A549 (cell line): ENCODE measurements at regions not wholly inside any gene's neighbourhood (a gene's known extent, or its start where the extent isn't known, plus 50 kb on each side); places are given as distances from the start of the nearest gene placed in this dataset.
A peak's percentile ranks its signal among the peaks of the same experiment; 100 is the strongest.

Experiments used
- ATAC-seq, 2 experiments: fragments of 200-7000 bp in 1 of 2; fragments of >200 bp in 1 of 2; cut with Nextera tagmentation in 1 of 2; cut with Tn5 transposase in 1 of 2; 3 replicates each; pipeline versions ENCODE4 v1.8.0 to v1.9.1; 2018 to 2020; ENCODE audit warnings: mild to moderate bottlenecking in 1 of 2, moderate library complexity in 1 of 2
- CTCF ChIA-PET: fragments of 300-600 bp; sonication (Branson Sonifier 250); formaldehyde crosslinking; extraction: SDS; loops from one replicate; lab custom pipeline; 2021; ENCODE audit warnings: antibody characterized with exemption, inconsistent platforms; lab: Yijun Ruan, JAX
- POLR2A ChIA-PET: fragments of 350-600 bp; formaldehyde crosslinking; extraction: SDS; loops from one replicate; lab custom pipeline; 2021; ENCODE audit warnings: antibody characterized with exemption, inconsistent platforms; lab: Yijun Ruan, JAX
- DNase-seq, 2 experiments: peaks; one replicate each; pipeline versions ENCODE4 v3.0.0 to v3.0.0-alpha.2; 2011 to 2016; ENCODE audit warnings: low read depth in 1 of 2, low spot score in 1 of 2
- FAIRE-seq: peaks from 2 replicates; lab custom pipeline; 2011; peaks lifted over from hg19 to GRCh38; lab: Jason Lieb, UNC
- H3K27ac ChIP-seq, 2 experiments: fragments of >200 bp; sonication (Bioruptor Twin); formaldehyde crosslinking; 3 replicates each; pipeline ENCODE4 v1.5.1; 2016 to 2017
- H3K4me1 ChIP-seq: fragments of >200 bp; sonication (Bioruptor Twin); formaldehyde crosslinking; 3 replicates; pipeline ENCODE4 v1.6.1; 2016
- H3K4me2 ChIP-seq: fragments of >200 bp; sonication (Bioruptor Twin); formaldehyde crosslinking; 3 replicates; pipeline ENCODE4 v1.6.1; 2016
- H3K4me3 ChIP-seq: fragments of >200 bp; sonication (Bioruptor Twin); formaldehyde crosslinking; 3 replicates; pipeline ENCODE4 v1.5.1; 2016
- H3K9me3 ChIP-seq: fragments of >200 bp; sonication (Bioruptor Twin); formaldehyde crosslinking; 3 replicates; pipeline ENCODE4 v1.6.1; 2016
- BCL3 ChIP-seq: fragments of >200 bp; sonication (Bioruptor Twin); formaldehyde crosslinking; IDR thresholded peaks from 3 replicates; pipeline ENCODE4 v1.6.1; 2016
- BHLHE40 ChIP-seq: IDR thresholded peaks from 2 replicates; pipeline ENCODE4 v1.6.1; 2012; ENCODE audit warnings: low read depth, low read length, inconsistent platforms
- CBX8 ChIP-seq: fragments of 200-600 bp; sonication (generic); IDR thresholded peaks from 2 replicates; pipeline ENCODE4 v1.6.1; 2016
- E2F6 ChIP-seq: IDR thresholded peaks from 2 replicates; pipeline ENCODE4 v1.6.1; 2012; ENCODE audit warnings: low read depth, borderline replicate concordance
- EHMT2 ChIP-seq: fragments of 200-600 bp; sonication (generic); IDR thresholded peaks from 2 replicates; pipeline ENCODE4 v1.6.1; 2016; ENCODE audit warnings: antibody characterized with exemption, low read depth, mild to moderate bottlenecking, moderate library complexity
- FOSB ChIP-seq: fragments of 250-450 bp; sonication (Bioruptor Pico); IDR thresholded peaks from 2 replicates; pipeline ENCODE4 v1.5.0; 2020; ENCODE audit warnings: mild to moderate bottlenecking, moderate library complexity
- HDAC2 ChIP-seq: fragments of 200-600 bp; sonication (generic); IDR thresholded peaks from 2 replicates; pipeline ENCODE4 v1.6.1; 2016
- JUN ChIP-seq, 2 experiments: fragments of >200 bp; sonication (Bioruptor Twin); formaldehyde crosslinking; IDR thresholded peaks; 2 replicates in 1 of 2; 3 replicates in 1 of 2; pipeline ENCODE4 v1.6.1; 2016 to 2017
- JUNB ChIP-seq: fragments of >200 bp; sonication (Bioruptor Twin); formaldehyde crosslinking; IDR thresholded peaks from 2 replicates; pipeline ENCODE4 v1.6.1; 2016
- MYC ChIP-seq: IDR thresholded peaks from 2 replicates; pipeline ENCODE4 v1.6.1; 2012; ENCODE audit warnings: mild to moderate bottlenecking, inconsistent platforms, low read length, improper control_type of control experiment, borderline replicate concordance
- NR3C1 ChIP-seq: fragments of >200 bp; sonication (Bioruptor Twin); formaldehyde crosslinking; IDR thresholded peaks from 3 replicates; pipeline ENCODE4 v1.6.1; 2017
- RCOR1 ChIP-seq: fragments of 150-350 bp; IDR thresholded peaks from 2 replicates; pipeline ENCODE4 v1.6.1; 2014; ENCODE audit warnings: antibody characterized with exemption, low read length, low read depth
- RFX5 ChIP-seq: fragments of 450-650 bp; IDR thresholded peaks from 2 replicates; pipeline ENCODE4 v1.7.1; 2014; ENCODE audit warnings: antibody characterized with exemption, mild to moderate bottlenecking, moderate library complexity
- TFCP2L1 ChIP-seq: fragments of 250-450 bp; sonication (Bioruptor Pico); IDR thresholded peaks from 2 replicates; pipeline ENCODE4 v1.5.0; 2021; ENCODE audit warnings: mild to moderate bottlenecking
- TP53 ChIP-seq: fragments of 250-450 bp; sonication (Bioruptor Pico); IDR thresholded peaks from 2 replicates; pipeline ENCODE4 v1.5.0; 2021; ENCODE audit warnings: mild to moderate bottlenecking, moderate library complexity
- ZSCAN20 ChIP-seq: fragments of 250-450 bp; sonication (Bioruptor Pico); IDR thresholded peaks from 2 replicates; pipeline ENCODE4 v1.8.0; 2022; ENCODE audit warnings: mild to moderate bottlenecking, moderate library complexity
- WGBS: methylation state at CpG from one replicate; pipeline ENCODE4 v1.1.6; 2017; ENCODE audit errors: missing lambda C conversion rate; 5-methylcytosine and 5-hydroxymethylcytosine counted together
- TF ChIP-seq, protein P1 (sequence below): IDR thresholded peaks from 2 replicates; pipeline ENCODE4 v1.6.1; 2012
- TF ChIP-seq, protein P2 (sequence below): IDR thresholded peaks from 2 replicates; pipeline ENCODE4 v1.6.1; 2012

GRCh38 chr14:71261206-71261605 lies 353.9 kb downstream of the PCNX1 start:
- ChIA-PET CTCF (no interaction called here), POLR2A (no interaction called here)
- WGBS: 13% methylated on average over 2 of the region's 2 CpGs
- no peak overlapping the region for H3K27ac ChIP-seq
- no peaks in the 10 kb centered on the region for H3K4me1 ChIP-seq
- no peak overlapping the region for H3K4me2 ChIP-seq
- H3K4me3 ChIP-seq: no peak overlapping the region
- peaks cover 20% of the 10 kb centered on the region for H3K9me3 ChIP-seq
- TF ChIP-seq BHLHE40 (no peak), E2F6 (no peak), JUN (IDR thresholded peaks at IDR 0.05) (no peak), JUNB (no peak), NR3C1 (no peak), FOSB (CRISPR knock-in tag) (no peak)
- TF ChIP-seq, protein P1, sequence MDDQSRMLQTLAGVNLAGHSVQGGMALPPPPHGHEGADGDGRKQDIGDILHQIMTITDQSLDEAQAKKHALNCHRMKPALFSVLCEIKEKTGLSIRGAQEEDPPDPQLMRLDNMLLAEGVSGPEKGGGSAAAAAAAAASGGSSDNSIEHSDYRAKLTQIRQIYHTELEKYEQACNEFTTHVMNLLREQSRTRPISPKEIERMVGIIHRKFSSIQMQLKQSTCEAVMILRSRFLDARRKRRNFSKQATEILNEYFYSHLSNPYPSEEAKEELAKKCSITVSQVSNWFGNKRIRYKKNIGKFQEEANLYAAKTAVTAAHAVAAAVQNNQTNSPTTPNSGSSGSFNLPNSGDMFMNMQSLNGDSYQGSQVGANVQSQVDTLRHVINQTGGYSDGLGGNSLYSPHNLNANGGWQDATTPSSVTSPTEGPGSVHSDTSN: no peak
- DNase-seq (no peak), ATAC-seq (no peak), FAIRE-seq (no peak)

DNA sequence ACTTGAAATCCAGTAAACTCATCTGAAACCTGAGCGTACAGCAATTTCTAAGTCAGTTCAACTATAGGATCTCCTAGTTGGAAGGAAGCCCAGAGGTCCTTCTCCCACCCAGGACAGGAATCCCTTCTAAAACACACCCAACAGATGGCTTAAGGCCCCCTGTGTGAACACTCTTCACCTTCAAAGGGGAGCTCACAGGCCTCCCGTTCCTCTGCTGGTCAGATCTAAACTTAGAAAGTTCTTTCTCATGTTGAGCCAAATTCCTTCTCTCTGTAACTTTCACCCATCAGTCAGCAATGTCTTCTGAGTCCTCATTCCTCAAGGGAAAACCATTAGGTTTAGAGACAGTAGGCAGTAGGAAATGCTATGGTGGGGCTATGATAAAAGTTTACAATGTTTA lies 355.2 kb downstream of the PCNX1 start:
- 57% methylated on average over 2 of the region's 2 CpGs for WGBS
- ChIA-PET POLR2A (no interaction called here), CTCF (no interaction called here)
- FAIRE-seq: no peak
- no peak for DNase-seq
- Histone ChIP-seq H3K4me1 (no peaks in the 10 kb centered on the region), H3K4me2 (no peak overlapping the region), H3K4me3 (no peak overlapping the region), H3K9me3 (peaks cover 20% of the 10 kb centered on the region), H3K27ac (no peak overlapping the region)
- ATAC-seq: no peak
- TF ChIP-seq MYC (no peak), BCL3 (no peak), EHMT2 (no peak), RFX5 (no peak), RCOR1 (no peak), TFCP2L1 (CRISPR knock-in tag) (no peak), ZSCAN20 (CRISPR knock-in tag) (no peak)
- TF ChIP-seq, protein P2, sequence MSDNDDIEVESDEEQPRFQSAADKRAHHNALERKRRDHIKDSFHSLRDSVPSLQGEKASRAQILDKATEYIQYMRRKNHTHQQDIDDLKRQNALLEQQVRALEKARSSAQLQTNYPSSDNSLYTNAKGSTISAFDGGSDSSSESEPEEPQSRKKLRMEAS: no peak

DNA sequence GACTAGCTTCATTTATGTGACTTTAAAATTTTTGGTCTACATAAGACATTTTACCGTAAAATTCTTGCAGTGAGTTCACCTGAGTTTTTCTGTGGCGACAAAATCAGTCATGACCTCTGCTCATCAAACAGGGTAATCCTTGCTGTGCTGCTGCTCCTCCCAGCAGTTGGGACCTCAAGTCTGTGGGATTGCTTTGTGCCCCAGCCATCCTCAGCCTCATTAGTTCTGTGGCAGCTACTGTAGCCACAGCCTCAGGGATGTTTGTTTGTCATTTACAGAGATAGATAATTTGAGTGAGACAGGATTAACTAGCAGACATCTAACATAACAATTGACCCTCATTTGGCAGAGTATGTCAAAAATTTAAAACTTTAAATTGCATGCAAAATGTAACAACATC lies 357.0 kb downstream of the PCNX1 start:
- H3K27ac ChIP-seq: no peak overlapping the region
- ATAC-seq (no peak), FAIRE-seq (no peak), DNase-seq (no peak)
- ChIA-PET POLR2A (no interaction called here), CTCF (no interaction called here)
- H3K4me2 ChIP-seq: no peak overlapping the region
- TF ChIP-seq JUN (IDR thresholded peaks at IDR 0.05): no peak
- no peak for TF ChIP-seq FOSB (CRISPR knock-in tag)
- TF ChIP-seq TP53 (CRISPR knock-in tag): no peak
- no peaks in the 10 kb centered on the region for H3K4me1 ChIP-seq
- peaks cover 14% of the 10 kb centered on the region; the same call in 2 of the 3 replicates for H3K9me3 ChIP-seq
- H3K4me3 ChIP-seq: no peak overlapping the region
- 28% methylated on average over 2 of the region's 2 CpGs for WGBS

DNA sequence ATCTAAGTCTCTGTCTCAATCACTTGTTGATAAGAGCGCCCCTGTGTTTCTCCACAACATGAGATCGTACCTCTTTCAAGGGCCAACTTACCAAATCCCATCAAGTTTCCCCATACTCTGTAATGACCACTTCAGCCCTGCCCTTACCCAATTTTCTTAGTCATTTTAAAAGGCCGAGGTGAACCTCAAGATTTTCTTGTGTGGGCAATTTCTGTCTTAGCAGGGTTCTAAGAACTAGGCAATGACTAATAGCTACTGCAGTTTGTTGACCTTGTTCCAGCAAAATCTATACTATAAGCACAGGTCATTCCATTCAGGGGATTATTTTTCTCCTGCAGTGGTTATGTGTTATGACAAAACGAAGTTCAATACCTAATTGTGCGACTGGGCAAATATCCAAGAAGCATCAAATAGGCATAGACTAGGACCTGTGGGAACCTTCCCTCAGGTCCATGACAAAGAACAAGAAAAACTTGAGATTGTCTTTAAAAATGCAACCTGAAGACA lies 359.8 kb downstream of the PCNX1 start:
- Histone ChIP-seq H3K4me2 (peak overlapping the region; percentile 49), H3K27ac (no peak overlapping the region), H3K4me1 (no peaks in the 10 kb centered on the region), H3K4me3 (no peak overlapping the region), H3K9me3 (peaks cover 10% of the 10 kb centered on the region; the same call in 1 of the 3 replicates)
- TF ChIP-seq HDAC2 (no peak), EHMT2 (no peak), CBX8 (no peak)
- TF ChIP-seq, protein P1: no peak
- WGBS: 21% methylated on average over 5 of the region's 5 CpGs
- ChIA-PET CTCF (no interaction called here), POLR2A (no interaction called here)
- no peak for ATAC-seq
- FAIRE-seq: peak; percentile 7
- no peak for DNase-seq
